K562 (cell line): ENCODE measurements at regions not wholly inside any gene's neighbourhood (a gene's known extent, or its start where the extent isn't known, plus 50 kb on each side); places are given as distances from the start of the nearest gene placed in this dataset.

Source experiments
- ATAC-seq: fragments of 200-7000 bp; cut with Tn5 transposase; 3 replicates; pipeline ENCODE4 v1.9.1; 2020; ENCODE audit warnings: moderate library complexity
- BruUV-seq: library from RNA; stranded (reverse); fragments of 400-500 nt; replicated peaks from 2 replicates; lab custom pipeline; 2021; lab: Mats Ljungman, UMichigan
- CTCF ChIA-PET: fragments of 300-600 bp; formaldehyde crosslinking; extraction: SDS; loops from one replicate; lab custom pipeline; 2021; ENCODE audit warnings: low intra/inter-chr PET ratio; lab: Yijun Ruan, JAX
- POLR2A ChIA-PET: fragments of 300-600, 350-650 bp; sonication (Branson Sonifier 250); formaldehyde crosslinking; extraction: SDS; loops from one replicate; lab custom pipeline; 2021; ENCODE audit warnings: antibody characterized with exemption, inconsistent platforms; lab: Yijun Ruan, JAX
- DNase-seq, 4 experiments: peaks; one replicate each; pipeline versions ENCODE4 v3.0.0 to v3.0.0-alpha.2; 2011 to 2018; ENCODE audit warnings: low spot score in 3 of 4, mixed read lengths in 3 of 4; ENCODE audit errors: extremely low read depth in 1 of 4
- FAIRE-seq: peaks from 2 replicates; lab custom pipeline; 2011; peaks lifted over from hg19 to GRCh38; lab: Jason Lieb, UNC
- H2AFZ ChIP-seq: 2 replicates; pipeline ENCODE4 v1.6.0; 2011; ENCODE audit warnings: low read depth, low read length, control low read depth, inconsistent platforms
- H3K27ac ChIP-seq: fragments of 200-600 bp; 3 replicates; pipeline ENCODE4 v1.8.0; 2011; ENCODE audit warnings: low read depth, mild to moderate bottlenecking, control low read depth, inconsistent platforms, low read length, moderate library complexity, mixed read lengths; ENCODE audit errors: extremely low read depth
- H3K27me3 ChIP-seq, 2 experiments: fragments of 300-600 bp in 1 of 2; 2 replicates in 1 of 2; 3 replicates in 1 of 2; pipeline versions ENCODE4 v1.6.0 to v1.8.0; 2011; ENCODE audit warnings: inconsistent platforms in 2 of 2, low read length in 2 of 2, mild to moderate bottlenecking in 1 of 2, mixed read lengths in 1 of 2, moderate library complexity in 1 of 2; ENCODE audit not compliant: control insufficient read depth in 2 of 2, insufficient read depth in 2 of 2
- H3K36me3 ChIP-seq: fragments of 300-600 bp; 3 replicates; pipeline ENCODE4 v1.8.0; 2011; ENCODE audit warnings: mild to moderate bottlenecking, low read length, inconsistent platforms; ENCODE audit not compliant: control insufficient read depth, insufficient read depth
- H3K4me1 ChIP-seq, 2 experiments: fragments of 200-600 bp in 1 of 2; replicated peaks in 1 of 2; 2 replicates in 1 of 2; 3 replicates in 1 of 2; pipeline versions ENCODE4 v1.5.1 to v1.8.0; 2011; ENCODE audit warnings: inconsistent platforms in 2 of 2, low read length in 2 of 2, mild to moderate bottlenecking in 1 of 2, mixed read lengths in 1 of 2, moderate library complexity in 1 of 2; ENCODE audit not compliant: control insufficient read depth in 2 of 2, insufficient read depth in 2 of 2
- H3K4me2 ChIP-seq: 2 replicates; pipeline ENCODE4 v1.6.1; 2011; ENCODE audit warnings: low read length, control low read depth, inconsistent platforms, mixed read lengths; ENCODE audit not compliant: insufficient read depth
- H3K4me3 ChIP-seq: fragments of 200-600 bp; sonication (generic), shearing (Covaris generic); 2 replicates; pipeline ENCODE4 v1.5.1; 2016; ENCODE audit warnings: control low read depth, inconsistent platforms
- H3K79me2 ChIP-seq: fragments of 200-600 bp; 3 replicates; pipeline ENCODE4 v1.8.0; 2011; ENCODE audit warnings: low read length, inconsistent platforms; ENCODE audit not compliant: control insufficient read depth, insufficient read depth
- H3K9ac ChIP-seq, 2 experiments: 2 replicates each; pipeline versions ENCODE4 v1.6.0 to v1.6.1; 2011; ENCODE audit warnings: low read depth in 2 of 2, low read length in 2 of 2, control low read depth in 1 of 2, inconsistent platforms in 1 of 2, mild to moderate bottlenecking in 1 of 2, mixed read lengths in 1 of 2; ENCODE audit not compliant: insufficient read depth in 1 of 2
- H3K9me1 ChIP-seq: one replicate; pipeline ENCODE4 v1.6.0; 2011; ENCODE audit warnings: inconsistent platforms, mild to moderate bottlenecking, low read length, moderate library complexity; ENCODE audit not compliant: control insufficient read depth, insufficient read depth
- H3K9me3 ChIP-seq: replicated peaks from 2 replicates; pipeline ENCODE4 v1.5.1; 2011; ENCODE audit warnings: low read depth, low read length, inconsistent platforms; ENCODE audit not compliant: control insufficient read depth, insufficient read depth
- H4K20me1 ChIP-seq: replicated peaks from 2 replicates; pipeline ENCODE4 v1.6.1; 2011; ENCODE audit warnings: low read length, inconsistent platforms, mixed read lengths; ENCODE audit not compliant: control insufficient read depth, insufficient read depth
- BHLHE40 ChIP-seq: IDR thresholded peaks from 2 replicates; pipeline ENCODE4 v1.6.1; 2011; ENCODE audit warnings: low read length, improper control_type of control experiment
- CREB1 ChIP-seq, 2 experiments: sonication (generic) in 1 of 2; formaldehyde crosslinking in 1 of 2; IDR thresholded peaks; 2 replicates each; pipeline versions ENCODE4 v1.6.1 to v1.8.0; 2012 to 2022; ENCODE audit warnings: inconsistent platforms in 1 of 2, mild to moderate bottlenecking in 1 of 2, missing genetic modification reagents in 1 of 2, moderate library complexity in 1 of 2
- CREBBP ChIP-seq: IDR thresholded peaks from one replicate; pipeline ENCODE4 v1.6.1; 2012; ENCODE audit warnings: low read depth, mild to moderate bottlenecking, control low read depth, inconsistent platforms, low read length
- FOXK1 ChIP-seq: sonication (generic); formaldehyde crosslinking; IDR thresholded peaks from 2 replicates; pipeline ENCODE4 v1.8.0; 2022; ENCODE audit warnings: missing genetic modification reagents, mild to moderate bottlenecking, borderline replicate concordance
- NFYB ChIP-seq: IDR thresholded peaks from 2 replicates; pipeline ENCODE4 v1.6.1; 2011; ENCODE audit warnings: mild to moderate bottlenecking, moderate library complexity; ENCODE audit not compliant: insufficient read length; ENCODE audit errors: extremely low read depth
- RAD21 ChIP-seq, 2 experiments: fragments of 250-450 bp in 1 of 2; fragments of 450-650 bp in 1 of 2; sonication (Bioruptor Pico) in 1 of 2; formaldehyde crosslinking in 1 of 2; IDR thresholded peaks in 1 of 2; conservative IDR thresholded peaks in 1 of 2; 2 replicates each; pipeline versions ENCODE4 v1.4.0 to v1.8.0; 2020 to 2022; ENCODE audit warnings: mild to moderate bottlenecking in 2 of 2, moderate library complexity in 1 of 2
- RBBP5 ChIP-seq: fragments of 200-600 bp; sonication (generic); IDR thresholded peaks from 2 replicates; pipeline ENCODE4 v1.6.1; 2012; ENCODE audit warnings: borderline replicate concordance, mild to moderate bottlenecking, low read length, control low read depth, inconsistent platforms; ENCODE audit not compliant: insufficient read depth, poor library complexity, severe bottlenecking
- SIRT6 ChIP-seq: IDR thresholded peaks from one replicate; pipeline ENCODE4 v1.6.1; 2012; ENCODE audit warnings: low read depth, mild to moderate bottlenecking, control low read depth, inconsistent platforms, low read length, moderate library complexity
- SRSF3 ChIP-seq: fragments of 200-400 bp; formaldehyde crosslinking; IDR thresholded peaks from 2 replicates; pipeline ENCODE4 v1.6.1; 2016; ENCODE audit warnings: mild to moderate bottlenecking, low read length, moderate library complexity; ENCODE audit not compliant: insufficient read depth
- STAT5A ChIP-seq: IDR thresholded peaks from 2 replicates; pipeline ENCODE4 v1.6.1; 2012; ENCODE audit warnings: low read length, inconsistent platforms, borderline replicate concordance
- TBL1XR1 ChIP-seq, 2 experiments: IDR thresholded peaks; 2 replicates each; pipeline ENCODE4 v1.6.1; 2012; ENCODE audit warnings: improper control_type of control experiment in 2 of 2, low read length in 2 of 2, mild to moderate bottlenecking in 1 of 2
- TOE1 ChIP-seq, 2 experiments: fragments of 450-650 bp in 1 of 2; sonication (generic) in 1 of 2; formaldehyde crosslinking in 1 of 2; IDR thresholded peaks; 2 replicates each; pipeline versions ENCODE4 v1.7.1 to v1.8.0; 2016 to 2022; ENCODE audit warnings: borderline replicate concordance in 2 of 2, mild to moderate bottlenecking in 2 of 2, antibody characterized with exemption in 1 of 2, inconsistent platforms in 1 of 2, low read depth in 1 of 2, missing genetic modification reagents in 1 of 2, moderate library complexity in 1 of 2
- ZNF23 ChIP-seq: fragments of 250-450 bp; sonication (Bioruptor Pico); IDR thresholded peaks from 2 replicates; pipeline ENCODE4 v1.4.0; 2020; ENCODE audit warnings: mild to moderate bottlenecking
- ZNF24 ChIP-seq: fragments of 450-650 bp; IDR thresholded peaks from 2 replicates; pipeline ENCODE4 v1.6.1; 2016
- ZNF445 ChIP-seq: fragments of 250-450 bp; sonication (Bioruptor Pico); IDR thresholded peaks from 2 replicates; pipeline ENCODE4 v1.4.0; 2020; ENCODE audit warnings: low read depth, mild to moderate bottlenecking, moderate library complexity
- WGBS: fragments of 100-300 bp; shearing (Covaris generic); methylation state at CpG from one replicate; pipeline ENCODE4 v1.1.6; 2016; ENCODE audit warnings: low coverage, mixed read lengths; ENCODE audit not compliant: insufficient coverage; ENCODE audit errors: missing lambda C conversion rate; 5-methylcytosine and 5-hydroxymethylcytosine counted together
- in situ Hi-C: fragments of 300-500 bp; cut with MboI; formaldehyde crosslinking; loops from 4 replicates; pipeline ENCODE4 v1.15.0; 2018; ENCODE audit warnings: inconsistent platforms, mixed read lengths
- intact Hi-C: fragments of 100-400 bp; cut with micrococcal nuclease; formaldehyde crosslinking; loops from 2 replicates; pipeline ENCODE4 v1.14.2; 2022
- TF ChIP-seq, protein P1 (sequence below): sonication (generic); formaldehyde crosslinking; IDR thresholded peaks from 2 replicates; pipeline ENCODE4 v1.9.0; 2022; ENCODE audit warnings: mild to moderate bottlenecking, missing genetic modification reagents
- TF ChIP-seq, protein P2 (sequence below): fragments of 250-450 bp; sonication (Bioruptor Pico); IDR thresholded peaks from 2 replicates; pipeline ENCODE4 v1.4.0; 2020; ENCODE audit warnings: mild to moderate bottlenecking, moderate library complexity

DNA sequence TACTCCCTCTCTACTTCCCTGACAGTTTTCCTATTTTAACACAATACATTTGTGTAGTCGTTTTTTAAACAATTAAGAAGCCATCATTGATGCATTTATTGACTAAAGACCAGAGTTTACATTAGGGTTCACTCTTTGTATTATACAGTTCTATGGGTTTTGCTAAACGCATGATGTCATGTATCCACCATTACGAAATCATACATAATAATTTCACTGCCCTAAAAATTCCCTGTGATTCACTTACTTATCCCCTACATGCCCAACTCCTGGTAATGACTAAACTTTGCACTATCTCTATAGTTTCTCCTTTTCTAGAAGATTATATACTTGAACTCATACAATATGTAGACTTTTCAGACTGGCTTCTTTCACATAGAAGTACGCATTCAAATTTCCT, 1016.5 kb upstream of the FOXG1 start:
- POLR2A ChIA-PET, result no interaction called here
- ATAC-seq (no peak), FAIRE-seq (no peak), DNase-seq (no peak)
- Histone ChIP-seq H4K20me1 (no peaks in the 10 kb centered on the region), H3K27me3 (no peaks in the 10 kb centered on the region), H3K4me3 (no peak overlapping the region), H3K9me3 (no peaks in the 10 kb centered on the region), H3K9ac (no peak overlapping the region), H3K4me1 (no peaks in the 10 kb centered on the region), H3K36me3 (no peaks in the 10 kb centered on the region), H2AFZ (no peak overlapping the region), H3K4me2 (no peak overlapping the region), H3K27ac (no peak overlapping the region), H3K79me2 (no peaks in the 10 kb centered on the region), H3K9me1 (no peaks in the 10 kb centered on the region)
- intact Hi-C loops, result no loop called here
- no TSS peak for BruUV-seq
- in situ Hi-C loops, result no loop called here
- CTCF ChIA-PET, result no interaction called here
- TF ChIP-seq ZNF23 (CRISPR knock-in tag), result no peak
- no peak for TF ChIP-seq TBL1XR1 (IDR thresholded peaks at IDR 0.05; ENCODE audit: low read length in 2 of 2)
- TF ChIP-seq CREB1 (IDR thresholded peaks at IDR 0.05), result no peak
- TF ChIP-seq CREB1 (CRISPR knock-in tag; IDR thresholded peaks at IDR 0.05), result no peak
- TF ChIP-seq TOE1 (IDR thresholded peaks at IDR 0.05; ENCODE audit: borderline replicate concordance), result no peak
- TF ChIP-seq TOE1 (CRISPR knock-in tag; IDR thresholded peaks at IDR 0.05; ENCODE audit: borderline replicate concordance, low read depth), result no peak
- no peak for TF ChIP-seq ZNF24
- no peak for TF ChIP-seq FOXK1
- TF ChIP-seq, protein P1, sequence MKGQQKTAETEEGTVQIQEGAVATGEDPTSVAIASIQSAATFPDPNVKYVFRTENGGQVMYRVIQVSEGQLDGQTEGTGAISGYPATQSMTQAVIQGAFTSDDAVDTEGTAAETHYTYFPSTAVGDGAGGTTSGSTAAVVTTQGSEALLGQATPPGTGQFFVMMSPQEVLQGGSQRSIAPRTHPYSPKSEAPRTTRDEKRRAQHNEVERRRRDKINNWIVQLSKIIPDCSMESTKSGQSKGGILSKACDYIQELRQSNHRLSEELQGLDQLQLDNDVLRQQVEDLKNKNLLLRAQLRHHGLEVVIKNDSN (CRISPR knock-in tag), result no peak
- TF ChIP-seq ZNF445 (CRISPR knock-in tag), result no peak
- TF ChIP-seq NFYB, result no peak
- no peak for TF ChIP-seq STAT5A
- no peak for TF ChIP-seq SRSF3
- TF ChIP-seq CREBBP, result no peak
- no peak for TF ChIP-seq SIRT6
- TF ChIP-seq, protein P2, sequence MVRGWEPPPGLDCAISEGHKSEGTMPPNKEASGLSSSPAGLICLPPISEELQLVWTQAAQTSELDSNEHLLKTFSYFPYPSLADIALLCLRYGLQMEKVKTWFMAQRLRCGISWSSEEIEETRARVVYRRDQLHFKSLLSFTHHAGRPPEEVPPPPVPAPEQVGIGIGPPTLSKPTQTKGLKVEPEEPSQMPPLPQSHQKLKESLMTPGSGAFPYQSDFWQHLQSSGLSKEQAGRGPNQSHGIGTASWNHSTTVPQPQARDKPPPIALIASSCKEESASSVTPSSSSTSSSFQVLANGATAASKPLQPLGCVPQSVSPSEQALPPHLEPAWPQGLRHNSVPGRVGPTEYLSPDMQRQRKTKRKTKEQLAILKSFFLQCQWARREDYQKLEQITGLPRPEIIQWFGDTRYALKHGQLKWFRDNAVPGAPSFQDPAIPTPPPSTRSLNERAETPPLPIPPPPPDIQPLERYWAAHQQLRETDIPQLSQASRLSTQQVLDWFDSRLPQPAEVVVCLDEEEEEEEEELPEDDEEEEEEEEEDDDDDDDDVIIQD (CRISPR knock-in tag), result no peak
- no peak for TF ChIP-seq BHLHE40
- no peak for TF ChIP-seq RAD21 (CRISPR knock-in tag; conservative IDR thresholded peaks at IDR 0.05 in 1 of 2, IDR thresholded peaks at IDR 0.05 in 1 of 2)
- TF ChIP-seq RBBP5, result no peak
- WGBS, result 39% methylated on average over 4 of the region's 4 CpGs
